ENCODE measurements at regions not wholly inside any gene's neighbourhood (a gene's known extent, or its start where the extent isn't known, plus 50 kb on each side); places are given as distances from the start of the nearest gene placed in this dataset.

DNA sequence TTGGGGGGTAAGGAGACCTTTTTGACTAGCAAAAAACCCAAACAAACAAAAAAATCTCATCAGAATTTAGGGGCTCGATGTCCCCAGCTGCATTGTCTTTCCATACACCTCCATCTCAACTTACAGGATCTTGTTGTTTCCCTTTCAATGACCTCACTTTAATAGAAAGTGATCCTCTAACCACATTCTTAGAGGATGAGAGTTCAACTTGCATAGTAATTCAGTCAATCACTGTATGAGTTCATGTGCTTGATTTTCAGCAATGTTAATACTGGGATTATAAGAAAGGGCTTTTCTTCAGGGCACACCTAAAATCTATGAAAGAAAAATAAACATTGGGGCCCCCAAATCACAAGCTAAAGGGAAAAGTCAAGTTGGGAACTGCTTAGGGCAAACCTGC, 1512.0 kb downstream of the SLITRK1 start:
- no peaks in the 10 kb centered on the region for H3F3A ChIP-seq (replicated peaks; ENCODE audit: low read depth)
- H3K27me3 Mint-ChIP-seq (ENCODE audit: insufficient read depth, low read depth, poor library complexity) = no peaks in the 10 kb centered on the region
- no peaks in the 10 kb centered on the region for H3K9me3 Mint-ChIP-seq
- H2AFZ ChIP-seq = no peak overlapping the region
- H4K20me1 ChIP-seq (replicated peaks; ENCODE audit: insufficient read depth) = no peaks in the 10 kb centered on the region
- H3K27ac Mint-ChIP-seq = no peak overlapping the region
- ATAC-seq = no peak
- no peaks in the 10 kb centered on the region for H3K36me3 ChIP-seq (ENCODE audit: insufficient read depth)
- H3K27me3 ChIP-seq (ENCODE audit: insufficient read depth) = no peaks in the 10 kb centered on the region
- H3K36me3 Mint-ChIP-seq (ENCODE audit: low read depth) = no peaks in the 10 kb centered on the region
- DNase-seq (ENCODE audit: low spot score) = no peak
- H3K4me1 Mint-ChIP-seq = no peaks in the 10 kb centered on the region
- H3K4me3 ChIP-seq = no peak overlapping the region
- TF ChIP-seq STAT1 (IDR thresholded peaks at IDR 0.05; ENCODE audit: unreplicated experiment) (no peak), CREB1 (CRISPR knock-in tag; IDR thresholded peaks at IDR 0.05; ENCODE audit: low read depth) (no peak), JUNB (IDR thresholded peaks at IDR 0.05; ENCODE audit: unreplicated experiment) (no peak), POLR2AphosphoS5 (IDR thresholded peaks at IDR 0.05; ENCODE audit: low read depth) (no peak), NANOG (IDR thresholded peaks at IDR 0.05; ENCODE audit: borderline replicate concordance) (no peak), EZH2 (IDR thresholded peaks at IDR 0.05; ENCODE audit: low read depth, unreplicated experiment) (no peak), EZH2phosphoT487 (IDR thresholded peaks at IDR 0.05; ENCODE audit: unreplicated experiment) (no peak), ZNF331 (CRISPR knock-in tag; IDR thresholded peaks at IDR 0.05; ENCODE audit: low read depth) (no peak), ZNF114 (CRISPR knock-in tag; IDR thresholded peaks at IDR 0.05) (no peak)
- TF ChIP-seq, protein P1, sequence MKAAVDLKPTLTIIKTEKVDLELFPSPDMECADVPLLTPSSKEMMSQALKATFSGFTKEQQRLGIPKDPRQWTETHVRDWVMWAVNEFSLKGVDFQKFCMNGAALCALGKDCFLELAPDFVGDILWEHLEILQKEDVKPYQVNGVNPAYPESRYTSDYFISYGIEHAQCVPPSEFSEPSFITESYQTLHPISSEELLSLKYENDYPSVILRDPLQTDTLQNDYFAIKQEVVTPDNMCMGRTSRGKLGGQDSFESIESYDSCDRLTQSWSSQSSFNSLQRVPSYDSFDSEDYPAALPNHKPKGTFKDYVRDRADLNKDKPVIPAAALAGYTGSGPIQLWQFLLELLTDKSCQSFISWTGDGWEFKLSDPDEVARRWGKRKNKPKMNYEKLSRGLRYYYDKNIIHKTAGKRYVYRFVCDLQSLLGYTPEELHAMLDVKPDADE (IDR thresholded peaks at IDR 0.05) = no peak
- TF ChIP-seq, protein P2, sequence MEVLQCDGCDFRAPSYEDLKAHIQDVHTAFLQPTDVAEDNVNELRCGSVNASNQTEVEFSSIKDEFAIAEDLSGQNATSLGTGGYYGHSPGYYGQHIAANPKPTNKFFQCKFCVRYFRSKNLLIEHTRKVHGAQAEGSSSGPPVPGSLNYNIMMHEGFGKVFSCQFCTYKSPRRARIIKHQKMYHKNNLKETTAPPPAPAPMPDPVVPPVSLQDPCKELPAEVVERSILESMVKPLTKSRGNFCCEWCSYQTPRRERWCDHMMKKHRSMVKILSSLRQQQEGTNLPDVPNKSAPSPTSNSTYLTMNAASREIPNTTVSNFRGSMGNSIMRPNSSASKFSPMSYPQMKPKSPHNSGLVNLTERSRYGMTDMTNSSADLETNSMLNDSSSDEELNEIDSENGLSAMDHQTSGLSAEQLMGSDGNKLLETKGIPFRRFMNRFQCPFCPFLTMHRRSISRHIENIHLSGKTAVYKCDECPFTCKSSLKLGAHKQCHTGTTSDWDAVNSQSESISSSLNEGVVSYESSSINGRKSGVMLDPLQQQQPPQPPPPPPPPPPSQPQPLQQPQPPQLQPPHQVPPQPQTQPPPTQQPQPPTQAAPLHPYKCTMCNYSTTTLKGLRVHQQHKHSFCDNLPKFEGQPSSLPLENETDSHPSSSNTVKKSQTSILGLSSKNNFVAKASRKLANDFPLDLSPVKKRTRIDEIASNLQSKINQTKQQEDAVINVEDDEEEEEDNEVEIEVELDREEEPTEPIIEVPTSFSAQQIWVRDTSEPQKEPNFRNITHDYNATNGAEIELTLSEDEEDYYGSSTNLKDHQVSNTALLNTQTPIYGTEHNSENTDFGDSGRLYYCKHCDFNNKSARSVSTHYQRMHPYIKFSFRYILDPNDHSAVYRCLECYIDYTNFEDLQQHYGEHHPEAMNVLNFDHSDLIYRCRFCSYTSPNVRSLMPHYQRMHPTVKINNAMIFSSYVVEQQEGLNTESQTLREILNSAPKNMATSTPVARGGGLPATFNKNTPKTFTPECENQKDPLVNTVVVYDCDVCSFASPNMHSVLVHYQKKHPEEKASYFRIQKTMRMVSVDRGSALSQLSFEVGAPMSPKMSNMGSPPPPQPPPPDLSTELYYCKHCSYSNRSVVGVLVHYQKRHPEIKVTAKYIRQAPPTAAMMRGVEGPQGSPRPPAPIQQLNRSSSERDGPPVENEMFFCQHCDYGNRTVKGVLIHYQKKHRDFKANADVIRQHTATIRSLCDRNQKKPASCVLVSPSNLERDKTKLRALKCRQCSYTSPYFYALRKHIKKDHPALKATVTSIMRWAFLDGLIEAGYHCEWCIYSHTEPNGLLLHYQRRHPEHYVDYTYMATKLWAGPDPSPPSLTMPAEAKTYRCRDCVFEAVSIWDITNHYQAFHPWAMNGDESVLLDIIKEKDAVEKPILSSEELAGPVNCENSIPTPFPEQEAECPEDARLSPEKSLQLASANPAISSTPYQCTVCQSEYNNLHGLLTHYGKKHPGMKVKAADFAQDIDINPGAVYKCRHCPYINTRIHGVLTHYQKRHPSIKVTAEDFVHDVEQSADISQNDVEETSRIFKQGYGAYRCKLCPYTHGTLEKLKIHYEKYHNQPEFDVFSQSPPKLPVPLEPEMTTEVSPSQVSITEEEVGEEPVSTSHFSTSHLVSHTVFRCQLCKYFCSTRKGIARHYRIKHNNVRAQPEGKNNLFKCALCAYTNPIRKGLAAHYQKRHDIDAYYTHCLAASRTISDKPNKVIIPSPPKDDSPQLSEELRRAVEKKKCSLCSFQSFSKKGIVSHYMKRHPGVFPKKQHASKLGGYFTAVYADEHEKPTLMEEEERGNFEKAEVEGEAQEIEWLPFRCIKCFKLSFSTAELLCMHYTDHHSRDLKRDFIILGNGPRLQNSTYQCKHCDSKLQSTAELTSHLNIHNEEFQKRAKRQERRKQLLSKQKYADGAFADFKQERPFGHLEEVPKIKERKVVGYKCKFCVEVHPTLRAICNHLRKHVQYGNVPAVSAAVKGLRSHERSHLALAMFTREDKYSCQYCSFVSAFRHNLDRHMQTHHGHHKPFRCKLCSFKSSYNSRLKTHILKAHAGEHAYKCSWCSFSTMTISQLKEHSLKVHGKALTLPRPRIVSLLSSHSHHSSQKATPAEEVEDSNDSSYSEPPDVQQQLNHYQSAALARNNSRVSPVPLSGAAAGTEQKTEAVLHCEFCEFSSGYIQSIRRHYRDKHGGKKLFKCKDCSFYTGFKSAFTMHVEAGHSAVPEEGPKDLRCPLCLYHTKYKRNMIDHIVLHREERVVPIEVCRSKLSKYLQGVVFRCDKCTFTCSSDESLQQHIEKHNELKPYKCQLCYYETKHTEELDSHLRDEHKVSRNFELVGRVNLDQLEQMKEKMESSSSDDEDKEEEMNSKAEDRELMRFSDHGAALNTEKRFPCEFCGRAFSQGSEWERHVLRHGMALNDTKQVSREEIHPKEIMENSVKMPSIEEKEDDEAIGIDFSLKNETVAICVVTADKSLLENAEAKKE (CRISPR knock-in tag; IDR thresholded peaks at IDR 0.05) = no peak
- TF ChIP-seq, protein P3, sequence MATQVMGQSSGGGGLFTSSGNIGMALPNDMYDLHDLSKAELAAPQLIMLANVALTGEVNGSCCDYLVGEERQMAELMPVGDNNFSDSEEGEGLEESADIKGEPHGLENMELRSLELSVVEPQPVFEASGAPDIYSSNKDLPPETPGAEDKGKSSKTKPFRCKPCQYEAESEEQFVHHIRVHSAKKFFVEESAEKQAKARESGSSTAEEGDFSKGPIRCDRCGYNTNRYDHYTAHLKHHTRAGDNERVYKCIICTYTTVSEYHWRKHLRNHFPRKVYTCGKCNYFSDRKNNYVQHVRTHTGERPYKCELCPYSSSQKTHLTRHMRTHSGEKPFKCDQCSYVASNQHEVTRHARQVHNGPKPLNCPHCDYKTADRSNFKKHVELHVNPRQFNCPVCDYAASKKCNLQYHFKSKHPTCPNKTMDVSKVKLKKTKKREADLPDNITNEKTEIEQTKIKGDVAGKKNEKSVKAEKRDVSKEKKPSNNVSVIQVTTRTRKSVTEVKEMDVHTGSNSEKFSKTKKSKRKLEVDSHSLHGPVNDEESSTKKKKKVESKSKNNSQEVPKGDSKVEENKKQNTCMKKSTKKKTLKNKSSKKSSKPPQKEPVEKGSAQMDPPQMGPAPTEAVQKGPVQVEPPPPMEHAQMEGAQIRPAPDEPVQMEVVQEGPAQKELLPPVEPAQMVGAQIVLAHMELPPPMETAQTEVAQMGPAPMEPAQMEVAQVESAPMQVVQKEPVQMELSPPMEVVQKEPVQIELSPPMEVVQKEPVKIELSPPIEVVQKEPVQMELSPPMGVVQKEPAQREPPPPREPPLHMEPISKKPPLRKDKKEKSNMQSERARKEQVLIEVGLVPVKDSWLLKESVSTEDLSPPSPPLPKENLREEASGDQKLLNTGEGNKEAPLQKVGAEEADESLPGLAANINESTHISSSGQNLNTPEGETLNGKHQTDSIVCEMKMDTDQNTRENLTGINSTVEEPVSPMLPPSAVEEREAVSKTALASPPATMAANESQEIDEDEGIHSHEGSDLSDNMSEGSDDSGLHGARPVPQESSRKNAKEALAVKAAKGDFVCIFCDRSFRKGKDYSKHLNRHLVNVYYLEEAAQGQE (IDR thresholded peaks at IDR 0.05; ENCODE audit: unreplicated experiment) = no peak
- TF ChIP-seq, protein P4, sequence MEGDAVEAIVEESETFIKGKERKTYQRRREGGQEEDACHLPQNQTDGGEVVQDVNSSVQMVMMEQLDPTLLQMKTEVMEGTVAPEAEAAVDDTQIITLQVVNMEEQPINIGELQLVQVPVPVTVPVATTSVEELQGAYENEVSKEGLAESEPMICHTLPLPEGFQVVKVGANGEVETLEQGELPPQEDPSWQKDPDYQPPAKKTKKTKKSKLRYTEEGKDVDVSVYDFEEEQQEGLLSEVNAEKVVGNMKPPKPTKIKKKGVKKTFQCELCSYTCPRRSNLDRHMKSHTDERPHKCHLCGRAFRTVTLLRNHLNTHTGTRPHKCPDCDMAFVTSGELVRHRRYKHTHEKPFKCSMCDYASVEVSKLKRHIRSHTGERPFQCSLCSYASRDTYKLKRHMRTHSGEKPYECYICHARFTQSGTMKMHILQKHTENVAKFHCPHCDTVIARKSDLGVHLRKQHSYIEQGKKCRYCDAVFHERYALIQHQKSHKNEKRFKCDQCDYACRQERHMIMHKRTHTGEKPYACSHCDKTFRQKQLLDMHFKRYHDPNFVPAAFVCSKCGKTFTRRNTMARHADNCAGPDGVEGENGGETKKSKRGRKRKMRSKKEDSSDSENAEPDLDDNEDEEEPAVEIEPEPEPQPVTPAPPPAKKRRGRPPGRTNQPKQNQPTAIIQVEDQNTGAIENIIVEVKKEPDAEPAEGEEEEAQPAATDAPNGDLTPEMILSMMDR (conservative IDR thresholded peaks at IDR 0.05; ENCODE audit: low read depth in 2 of 2) = no peak
- no peak overlapping the region for H3K4me2 ChIP-seq
- no peaks in the 10 kb centered on the region for H3K79me2 ChIP-seq (replicated peaks; ENCODE audit: insufficient read depth)
- no peak overlapping the region for H3K4me3 Mint-ChIP-seq
- no peaks in the 10 kb centered on the region for H3K4me1 ChIP-seq (ENCODE audit: insufficient read depth)
- H3K27ac ChIP-seq (ENCODE audit: low read depth) = no peak overlapping the region
- H3K9me2 ChIP-seq (ENCODE audit: insufficient read depth) = no peaks in the 10 kb centered on the region
